ENCODE measurements at regions not wholly inside any gene's neighbourhood (a gene's known extent, or its start where the extent isn't known, plus 50 kb on each side); places are given as distances from the start of the nearest gene placed in this dataset.
A peak's percentile ranks its signal among the peaks of the same experiment; 100 is the strongest.

DNA sequence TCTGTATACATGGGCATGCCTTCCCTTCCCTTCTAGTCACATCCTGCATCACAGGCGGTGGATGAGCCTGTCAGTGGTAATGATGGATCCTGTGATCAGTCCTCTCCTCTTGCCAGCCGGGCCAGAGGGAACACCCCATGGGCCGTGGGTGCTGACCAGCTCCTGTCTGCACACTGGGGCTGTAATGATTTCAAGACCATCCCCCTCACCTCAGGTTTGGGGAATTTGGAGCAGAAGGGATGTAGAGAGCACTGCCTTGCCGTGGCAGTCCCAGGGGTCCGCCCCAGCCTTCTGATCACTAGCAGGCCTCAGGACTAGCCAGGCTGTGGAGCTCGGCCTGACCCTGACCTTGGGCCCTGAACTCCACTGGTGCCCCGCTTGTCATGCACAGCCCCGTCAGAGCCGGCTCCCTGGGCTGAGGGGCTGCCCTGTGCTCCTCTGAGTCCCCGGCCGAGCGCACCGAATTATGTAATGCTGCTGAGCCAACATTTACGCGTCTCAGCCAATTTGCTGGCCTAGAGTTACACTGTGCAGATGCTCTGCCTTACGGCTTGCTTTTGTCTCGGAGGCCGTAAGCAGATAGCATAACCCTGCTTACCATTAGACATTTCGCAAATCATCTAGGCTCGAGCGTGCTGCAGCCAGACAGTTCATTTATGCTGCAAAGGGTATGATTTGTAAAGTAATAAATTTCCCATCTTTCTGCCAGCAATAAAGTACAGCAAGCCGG lies 155.3 kb downstream of the MACROH2A1 start:
- DNase-seq: no peak
- Mint-ChIP-seq H3K27me3 (peaks cover 0 to 5% (median 0%) of the 10 kb centered on the region in 3 donors), H3K9me3 (no peaks in the 10 kb centered on the region), H3K36me3 (no peaks in the 10 kb centered on the region), H3K4me1 (no peaks in the 10 kb centered on the region), H3K27ac (no peak overlapping the region), H3K4me3 (no peak overlapping the region)
- ATAC-seq (ENCODE audit: low read depth in 2 of 2): no peak

DNA sequence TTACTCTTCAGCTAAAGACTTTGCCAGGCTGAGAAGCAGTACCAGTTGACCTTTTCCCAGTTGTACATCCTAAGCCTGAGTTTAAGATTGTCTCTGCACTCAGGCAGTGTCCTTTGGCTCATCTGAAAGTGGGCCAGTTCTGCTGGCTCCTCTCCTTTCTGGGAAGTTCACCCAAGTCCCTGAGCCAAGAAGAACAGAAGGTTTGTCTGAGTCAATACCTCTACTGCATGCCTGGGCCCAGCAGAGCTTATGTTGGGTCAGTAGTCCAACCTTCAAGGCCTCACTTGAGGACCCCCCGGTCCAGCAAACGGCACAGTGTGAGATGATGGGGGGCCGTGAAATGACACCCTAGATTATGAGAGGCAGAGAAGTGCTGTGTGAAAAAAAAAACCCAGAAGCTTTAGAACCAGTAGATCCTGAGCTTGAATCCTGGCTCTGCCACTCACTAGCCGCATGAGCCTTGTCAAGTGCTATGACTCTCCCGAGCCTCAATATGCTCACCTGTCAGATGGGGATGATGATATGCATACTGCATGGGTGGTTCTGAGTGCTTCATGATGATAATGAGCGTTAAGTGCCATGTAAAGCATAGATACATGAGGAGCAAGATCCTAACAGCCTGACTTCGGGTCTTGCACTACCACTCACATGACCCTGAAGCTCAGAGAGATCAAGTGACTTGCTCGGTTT lies 156.0 kb downstream of the MACROH2A1 start:
- Mint-ChIP-seq H3K27me3 (no peaks in the 10 kb centered on the region), H3K9me3 (no peaks in the 10 kb centered on the region), H3K27ac (no peak overlapping the region), H3K4me3 (no peak overlapping the region), H3K36me3 (no peaks in the 10 kb centered on the region), H3K4me1 (no peaks in the 10 kb centered on the region)
- ATAC-seq (ENCODE audit: low read depth in 2 of 2): no peak
- DNase-seq: no peak

DNA sequence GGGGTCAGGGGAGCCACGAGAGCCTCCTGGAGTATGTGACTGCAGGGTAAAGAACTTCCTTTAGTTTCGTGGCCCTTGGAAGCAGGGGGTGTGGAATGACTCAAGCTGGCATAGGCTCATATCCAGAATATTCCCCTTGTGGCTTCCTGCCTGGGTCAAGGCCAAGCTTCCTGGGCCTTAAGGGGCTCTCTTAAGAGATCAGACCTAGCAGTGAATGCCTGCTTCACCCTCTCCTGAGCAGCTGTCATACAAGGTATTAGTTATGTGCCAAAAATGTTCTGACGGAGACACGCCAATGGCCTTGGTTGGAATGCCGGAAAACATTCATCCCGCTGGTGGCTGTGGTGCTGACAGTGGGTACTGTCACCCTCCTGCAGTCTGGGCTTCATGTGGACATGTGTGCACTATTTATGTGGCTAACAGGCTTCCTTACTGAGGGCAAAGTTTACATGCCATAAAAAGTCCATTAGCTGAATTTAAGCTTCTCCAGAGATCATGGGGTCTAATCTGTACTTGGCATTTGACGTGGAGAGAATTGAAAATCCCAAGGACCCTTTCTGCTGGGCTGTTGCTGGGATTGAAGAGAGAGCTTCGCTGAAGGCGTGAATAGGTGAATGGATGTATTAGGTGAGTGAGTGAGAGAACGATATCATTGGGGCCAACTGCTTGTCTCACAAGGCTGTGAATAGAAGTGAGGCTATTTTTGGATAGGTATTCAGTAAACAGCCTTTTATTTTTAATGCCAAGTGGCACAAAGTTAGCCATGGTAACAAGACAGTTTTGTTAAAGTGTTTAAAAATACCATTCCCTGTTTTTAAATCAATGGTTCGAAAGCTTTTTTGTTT lies 156.8 kb downstream of the MACROH2A1 start:
- Mint-ChIP-seq H3K4me3 (no peak overlapping the region), H3K36me3 (no peaks in the 10 kb centered on the region), H3K4me1 (no peaks in the 10 kb centered on the region), H3K9me3 (no peaks in the 10 kb centered on the region), H3K27me3 (no peaks in the 10 kb centered on the region), H3K27ac (peak overlapping the region in 2 of 6 donors; percentile 4 to 34)
- DNase-seq (no peak), ATAC-seq (ENCODE audit: low read depth in 2 of 2) (no peak)

DNA sequence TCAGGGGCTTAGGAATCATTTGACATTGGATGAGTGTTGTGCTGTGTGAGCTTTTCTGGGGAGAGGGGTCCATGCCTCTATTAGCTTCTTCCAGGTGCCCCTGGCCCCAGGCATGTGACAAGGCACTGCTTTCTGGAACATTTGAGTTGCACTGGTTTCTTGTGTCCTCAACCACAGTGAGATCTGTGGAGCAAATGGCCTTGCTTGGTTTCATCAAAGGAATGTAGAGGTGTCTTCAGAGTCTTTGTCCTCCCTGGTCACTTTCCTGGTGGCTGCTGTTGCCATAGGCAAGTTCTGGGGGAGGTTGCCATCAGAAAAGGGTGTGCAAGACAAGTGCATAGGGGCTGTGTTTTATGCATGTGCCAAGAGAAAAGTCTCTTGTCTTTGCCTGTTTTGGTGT lies 157.5 kb downstream of the MACROH2A1 start:
- Mint-ChIP-seq H3K27me3 (no peaks in the 10 kb centered on the region), H3K4me3 (no peak overlapping the region), H3K27ac (no peak overlapping the region), H3K9me3 (no peaks in the 10 kb centered on the region), H3K4me1 (no peaks in the 10 kb centered on the region), H3K36me3 (no peaks in the 10 kb centered on the region)
- ATAC-seq (ENCODE audit: low read depth in 2 of 2): no peak
- DNase-seq: no peak

DNA sequence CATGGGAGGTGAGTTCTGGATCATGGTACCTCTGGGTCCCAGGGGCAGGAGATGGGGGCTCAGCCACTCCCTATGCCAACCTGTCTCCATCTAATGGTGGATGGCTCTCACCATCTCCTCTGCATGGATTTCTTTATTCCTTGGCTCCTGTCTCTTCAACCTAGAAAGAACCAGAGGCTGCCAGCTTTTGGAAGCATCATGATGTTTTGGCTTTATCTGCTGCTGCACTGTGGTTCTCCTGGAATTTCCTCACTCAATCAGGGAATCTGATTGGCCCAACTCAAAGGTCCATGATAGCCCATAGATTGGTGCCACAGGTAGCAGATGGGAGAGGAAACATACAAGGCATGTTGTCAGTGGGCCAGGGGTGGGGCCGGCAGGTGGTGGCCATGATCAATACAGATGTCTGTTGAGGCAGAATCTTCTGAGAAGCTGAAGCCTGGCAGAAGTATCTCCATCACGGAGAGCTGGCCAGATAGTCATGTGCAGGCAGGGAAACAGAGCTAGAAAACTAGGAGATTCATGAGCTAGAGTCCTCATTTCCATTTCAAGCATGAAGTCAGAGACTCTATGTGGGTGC lies 158.2 kb downstream of the MACROH2A1 start:
- no peaks in the 10 kb centered on the region for H3K27me3 Mint-ChIP-seq
- H3K4me3 Mint-ChIP-seq: no peak overlapping the region
- ATAC-seq (ENCODE audit: low read depth in 2 of 2) (no peak), DNase-seq (no peak)
- H3K4me1 Mint-ChIP-seq: no peaks in the 10 kb centered on the region
- no peaks in the 10 kb centered on the region for H3K36me3 Mint-ChIP-seq
- no peak overlapping the region for H3K27ac Mint-ChIP-seq
- no peaks in the 10 kb centered on the region for H3K9me3 Mint-ChIP-seq

DNA sequence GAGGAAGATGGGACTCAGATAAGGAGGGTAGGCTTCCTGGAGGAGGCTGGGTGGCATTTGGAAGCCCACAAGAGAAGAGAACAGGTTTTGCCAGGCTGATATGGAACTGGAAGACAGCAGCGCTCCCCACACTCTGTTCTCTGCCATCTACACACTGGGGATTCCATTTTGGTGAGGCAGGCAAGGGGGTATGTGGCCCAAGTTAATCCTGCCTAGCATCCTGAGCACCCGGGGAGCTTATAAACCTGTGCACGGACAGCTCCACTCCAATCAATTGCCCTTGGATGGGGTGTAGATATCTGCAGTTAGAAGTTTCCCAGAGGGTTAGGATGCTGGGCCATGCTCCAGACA lies 158.8 kb downstream of the MACROH2A1 start:
- DNase-seq: no peak
- Mint-ChIP-seq H3K9me3 (no peaks in the 10 kb centered on the region), H3K27ac (no peak overlapping the region), H3K4me3 (no peak overlapping the region), H3K36me3 (no peaks in the 10 kb centered on the region), H3K27me3 (no peaks in the 10 kb centered on the region), H3K4me1 (no peaks in the 10 kb centered on the region)
- ATAC-seq (ENCODE audit: low read depth in 2 of 2): no peak

DNA sequence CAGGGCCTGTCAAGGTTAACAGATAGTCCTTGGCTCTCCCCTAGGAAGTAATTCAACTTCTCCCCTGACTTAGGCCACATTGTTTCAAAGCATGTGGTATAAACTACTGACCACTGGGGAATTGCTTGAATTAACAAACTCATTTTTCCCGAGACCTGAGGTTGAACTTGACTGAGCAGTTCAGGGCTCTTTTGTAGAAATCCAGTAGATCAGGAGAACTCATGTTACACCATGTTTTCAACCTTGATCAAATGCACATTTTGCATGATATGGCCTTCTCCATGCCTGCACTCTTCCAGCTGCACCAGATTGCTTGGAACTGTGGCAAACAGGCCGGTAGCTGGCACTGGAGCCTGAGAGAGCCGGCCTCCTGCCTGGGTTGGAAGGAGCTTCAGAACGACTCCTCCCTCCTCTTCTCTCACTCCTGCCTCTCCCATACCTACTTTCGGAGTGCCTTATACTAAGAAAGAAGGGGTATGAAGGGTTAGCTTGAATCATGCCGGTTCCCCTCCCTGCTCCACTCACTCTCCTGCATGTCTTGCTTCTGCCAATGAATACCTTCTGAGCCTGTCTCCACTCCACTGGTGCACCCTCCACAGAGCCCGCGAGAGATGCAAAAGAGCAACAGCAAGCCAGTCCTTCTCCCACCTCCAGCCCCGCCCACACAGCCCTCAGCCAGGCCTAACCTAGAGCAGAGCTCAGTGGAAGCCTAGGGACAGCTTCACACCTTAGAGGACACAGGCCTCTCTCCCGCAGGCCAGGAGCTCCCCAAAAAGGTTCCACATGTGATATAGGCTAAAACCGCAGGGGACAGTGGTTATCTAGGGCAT lies 159.4 kb downstream of the MACROH2A1 start:
- DNase-seq (no peak), ATAC-seq (ENCODE audit: low read depth in 2 of 2) (no peak)
- no peak overlapping the region for H3K4me3 Mint-ChIP-seq
- no peaks in the 10 kb centered on the region for H3K9me3 Mint-ChIP-seq
- no peak overlapping the region for H3K27ac Mint-ChIP-seq
- no peaks in the 10 kb centered on the region for H3K4me1 Mint-ChIP-seq
- H3K36me3 Mint-ChIP-seq: no peaks in the 10 kb centered on the region
- H3K27me3 Mint-ChIP-seq: no peaks in the 10 kb centered on the region

DNA sequence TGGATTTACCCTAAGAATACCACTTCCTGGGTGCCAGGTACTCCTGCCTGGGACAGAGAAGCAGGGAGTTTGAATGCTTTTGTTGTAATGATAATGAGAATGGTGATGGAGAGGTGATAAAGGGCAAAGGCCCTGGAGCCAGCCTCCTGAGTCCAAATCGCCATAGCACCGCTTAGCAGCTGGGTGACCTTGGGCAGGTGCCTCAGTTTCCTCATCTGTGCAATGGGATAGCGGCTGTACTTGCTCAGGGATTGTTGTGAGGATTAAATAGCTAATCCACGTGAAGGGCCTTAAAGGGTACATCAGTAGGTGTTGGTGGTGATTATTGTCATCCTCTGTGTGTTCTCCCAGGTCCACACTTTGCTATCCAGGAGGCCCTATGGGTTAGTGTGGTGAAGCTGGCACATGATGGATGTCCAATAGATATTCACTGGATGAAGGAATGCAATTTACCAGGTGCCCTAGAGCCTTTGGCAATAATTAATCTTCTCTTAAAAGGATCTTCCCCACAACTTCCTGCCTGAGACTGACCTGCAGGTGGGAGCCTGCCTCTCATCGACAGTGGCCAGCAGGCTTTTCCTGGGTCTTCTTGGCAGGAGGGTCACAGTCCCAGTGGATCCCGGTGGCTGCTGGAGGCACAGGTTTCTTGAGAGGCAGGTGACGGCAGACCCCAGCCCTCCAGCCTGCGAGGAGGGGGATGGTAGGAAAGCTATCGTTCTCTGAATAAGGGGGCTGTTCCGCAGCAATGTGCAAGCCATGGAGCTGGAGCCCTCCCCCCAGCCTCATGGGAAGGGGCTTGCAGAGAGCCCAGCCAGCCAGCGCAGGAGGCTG lies 160.2 kb downstream of the MACROH2A1 start:
- Mint-ChIP-seq H3K4me1 (no peaks in the 10 kb centered on the region), H3K27ac (no peak overlapping the region), H3K4me3 (no peak overlapping the region), H3K27me3 (no peaks in the 10 kb centered on the region), H3K36me3 (no peaks in the 10 kb centered on the region), H3K9me3 (no peaks in the 10 kb centered on the region)
- ATAC-seq (ENCODE audit: low read depth in 2 of 2) (no peak), DNase-seq (no peak)

DNA sequence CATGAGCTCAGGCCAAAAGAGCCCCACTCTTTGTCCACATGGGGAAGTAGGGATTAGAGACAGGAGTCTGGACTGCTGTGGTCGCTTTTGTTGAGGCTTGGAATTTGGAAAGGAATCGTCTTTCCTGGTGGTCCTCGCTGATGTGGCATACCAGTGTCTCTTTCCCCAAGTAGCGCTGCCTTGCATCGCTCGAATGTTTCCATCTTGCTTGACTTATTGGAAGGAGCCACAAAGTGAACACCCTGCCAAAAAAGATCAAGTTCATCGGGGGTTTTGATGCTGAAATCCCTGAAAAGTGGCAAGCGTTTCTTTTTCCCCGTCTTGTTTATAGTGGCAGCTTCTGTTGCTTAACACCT lies 161.3 kb downstream of the MACROH2A1 start:
- DNase-seq (no peak), ATAC-seq (ENCODE audit: low read depth in 2 of 2) (no peak)
- no peaks in the 10 kb centered on the region for H3K27me3 Mint-ChIP-seq
- no peaks in the 10 kb centered on the region for H3K36me3 Mint-ChIP-seq
- no peaks in the 10 kb centered on the region for H3K9me3 Mint-ChIP-seq
- H3K4me3 Mint-ChIP-seq: no peak overlapping the region
- no peaks in the 10 kb centered on the region for H3K4me1 Mint-ChIP-seq
- H3K27ac Mint-ChIP-seq: no peak overlapping the region

DNA sequence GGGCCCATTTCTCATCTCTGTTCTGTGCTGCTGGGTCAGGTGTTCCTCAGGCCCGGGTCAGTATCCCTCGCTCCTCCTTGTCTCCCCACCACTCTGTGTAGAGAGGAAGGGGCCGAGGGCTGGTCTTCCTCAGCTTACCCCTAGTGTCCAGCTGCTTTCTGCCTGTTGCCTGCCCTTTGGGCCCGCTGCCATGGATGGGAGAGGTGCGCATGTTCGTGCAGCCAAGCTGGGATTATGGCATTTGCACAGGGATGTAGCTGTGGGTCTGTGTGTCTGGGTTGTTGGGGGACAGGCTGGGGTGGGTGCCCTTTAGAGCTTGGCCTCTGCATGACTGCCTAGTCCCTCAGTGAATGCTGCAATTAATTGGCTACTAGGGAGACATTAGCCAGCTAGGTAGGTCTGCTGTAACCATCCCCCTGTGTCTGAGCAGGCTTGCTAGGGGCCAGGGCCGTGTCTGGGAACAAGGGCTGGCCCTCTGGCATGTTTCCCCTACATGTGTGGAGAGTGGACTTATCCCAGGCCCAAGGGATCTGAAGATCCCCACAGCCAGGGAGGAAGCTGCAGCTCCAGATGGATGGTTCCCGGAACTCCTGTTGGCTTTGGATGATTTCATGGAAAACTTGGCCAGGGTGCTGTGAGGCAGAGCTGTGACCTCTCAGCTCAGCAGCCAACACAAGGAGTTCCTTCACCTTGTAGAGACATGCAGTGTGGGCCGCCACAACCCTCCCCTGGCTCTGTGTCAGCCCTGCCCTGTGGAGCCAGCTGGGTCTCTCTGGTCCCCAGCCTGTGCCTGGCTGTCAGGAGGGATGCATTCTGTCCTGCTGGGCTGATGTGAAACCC lies 161.9 kb downstream of the MACROH2A1 start:
- Mint-ChIP-seq H3K27ac (no peak overlapping the region), H3K4me1 (no peaks in the 10 kb centered on the region), H3K4me3 (no peak overlapping the region), H3K36me3 (no peaks in the 10 kb centered on the region), H3K27me3 (no peaks in the 10 kb centered on the region), H3K9me3 (no peaks in the 10 kb centered on the region)
- ATAC-seq (ENCODE audit: low read depth in 2 of 2): no peak
- DNase-seq: no peak

DNA sequence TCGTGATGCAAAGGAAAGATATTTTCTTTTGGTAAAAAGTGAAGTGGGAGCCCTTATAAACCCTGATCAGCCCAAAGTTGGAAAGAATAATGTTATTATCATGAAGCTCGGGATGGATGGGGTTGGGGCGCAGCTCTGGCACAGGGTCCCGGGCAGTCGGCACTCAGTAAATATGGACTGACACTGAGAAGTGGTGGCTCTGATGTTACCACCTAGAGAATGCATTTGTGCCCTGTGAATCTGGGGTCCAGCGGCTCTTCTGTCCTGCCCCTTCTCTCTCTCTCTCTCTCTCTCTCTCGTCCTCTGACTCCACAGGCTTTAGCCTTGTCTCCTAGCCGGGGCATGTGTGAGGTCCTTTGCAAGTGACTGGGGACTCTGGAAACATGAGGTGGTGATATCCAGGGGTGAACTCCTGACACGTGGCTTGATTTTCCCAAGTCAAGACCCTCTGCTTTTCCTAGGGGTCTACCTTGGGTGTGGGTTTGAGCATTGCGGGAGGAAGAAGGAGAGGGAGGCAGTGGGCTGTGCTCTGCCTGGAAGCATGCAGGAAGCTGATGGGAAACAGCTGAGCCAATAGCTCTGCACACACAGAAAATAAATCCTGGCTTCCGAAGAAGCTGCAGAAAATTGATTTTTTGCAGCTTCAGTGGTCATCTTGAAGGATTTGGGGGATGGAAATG lies 162.7 kb downstream of the MACROH2A1 start:
- no peak overlapping the region for H3K4me3 Mint-ChIP-seq
- H3K27me3 Mint-ChIP-seq: no peaks in the 10 kb centered on the region
- no peaks in the 10 kb centered on the region for H3K36me3 Mint-ChIP-seq
- H3K4me1 Mint-ChIP-seq: no peaks in the 10 kb centered on the region
- H3K9me3 Mint-ChIP-seq: no peaks in the 10 kb centered on the region
- no peak for ATAC-seq (ENCODE audit: low read depth in 2 of 2)
- no peak for DNase-seq
- no peak overlapping the region for H3K27ac Mint-ChIP-seq

Data from naive B cell (primary cell).